Natural killer cell (primary cell): ENCODE measurements at regions not wholly inside any gene's neighbourhood (a gene's known extent, or its start where the extent isn't known, plus 50 kb on each side); places are given as distances from the start of the nearest gene placed in this dataset.

Source experiments
- ATAC-seq, 3 donors: fragments of 150-1000 bp in 2 of 3; fragments of 200-7000 bp in 1 of 3; cut with Tn5 transposase; 1 replicate in 1 of 3; 2 replicates in 2 of 3; pipeline ENCODE4 v1.10.0; 2021; ENCODE audit warnings: mild to moderate bottlenecking in 2 of 3, moderate library complexity in 2 of 3
- DNase-seq, 2 donors: peaks; one replicate each; pipeline versions ENCODE4 v3.0.0 to v3.0.0-alpha.2; 2013 to 2021; ENCODE audit warnings: mixed read lengths in 1 of 2
- H3K27ac ChIP-seq: one replicate; pipeline ENCODE4 v1.5.1; 2013; ENCODE audit warnings: mild to moderate bottlenecking, low read length
- H3K27me3 ChIP-seq: one replicate; pipeline ENCODE4 v1.6.1; 2013; ENCODE audit warnings: low read length; ENCODE audit not compliant: control insufficient read depth, insufficient read depth
- H3K36me3 ChIP-seq: one replicate; pipeline ENCODE4 v1.6.1; 2013; ENCODE audit warnings: low read length; ENCODE audit not compliant: control insufficient read depth, insufficient read depth
- H3K4me1 ChIP-seq: one replicate; pipeline ENCODE4 v1.6.1; 2013; ENCODE audit warnings: low read length; ENCODE audit not compliant: control insufficient read depth, insufficient read depth
- H3K4me3 ChIP-seq: one replicate; pipeline ENCODE4 v1.5.1; 2013; ENCODE audit warnings: low read length
- H3K9me3 ChIP-seq: one replicate; pipeline ENCODE4 v1.6.1; 2013; ENCODE audit warnings: low read length; ENCODE audit not compliant: control insufficient read depth, insufficient read depth
- H3K27ac Mint-ChIP-seq, 2 donors: one replicate each; pipeline ENCODE4 v1.8.0; 2022; ENCODE audit warnings: mild to moderate bottlenecking in 2 of 2, mixed read lengths in 2 of 2, moderate library complexity in 1 of 2
- H3K27me3 Mint-ChIP-seq, 2 donors: one replicate each; pipeline ENCODE4 v1.8.0; 2022; ENCODE audit warnings: low read depth in 2 of 2, mixed read lengths in 2 of 2
- H3K36me3 Mint-ChIP-seq: one replicate; pipeline ENCODE4 v1.8.0; 2022; ENCODE audit warnings: mixed read lengths
- H3K4me1 Mint-ChIP-seq, 2 donors: one replicate each; pipeline ENCODE4 v1.8.0; 2022; ENCODE audit warnings: mixed read lengths in 2 of 2
- H3K4me3 Mint-ChIP-seq: one replicate; pipeline ENCODE4 v1.8.0; 2022; ENCODE audit warnings: mild to moderate bottlenecking, moderate library complexity, mixed read lengths
- H3K9me3 Mint-ChIP-seq, 2 donors: one replicate each; pipeline ENCODE4 v1.8.0; 2022; ENCODE audit warnings: mixed read lengths in 2 of 2
- WGBS: methylation state at CpG from one replicate; pipeline ENCODE4 v1.1.7; 2013; ENCODE audit warnings: missing lambda C conversion rate; ENCODE audit not compliant: insufficient coverage; 5-methylcytosine and 5-hydroxymethylcytosine counted together
- intact Hi-C: fragments of 100-400 bp; cut with micrococcal nuclease; formaldehyde crosslinking; loops from one replicate; pipeline ENCODE4 v1.14.2; 2022
- TF ChIP-seq, protein P1 (sequence below): fragments of 200-600 bp; IDR thresholded peaks from one replicate; pipeline ENCODE4 v1.8.0; 2022; ENCODE audit warnings: antibody characterized with exemption

DNA sequence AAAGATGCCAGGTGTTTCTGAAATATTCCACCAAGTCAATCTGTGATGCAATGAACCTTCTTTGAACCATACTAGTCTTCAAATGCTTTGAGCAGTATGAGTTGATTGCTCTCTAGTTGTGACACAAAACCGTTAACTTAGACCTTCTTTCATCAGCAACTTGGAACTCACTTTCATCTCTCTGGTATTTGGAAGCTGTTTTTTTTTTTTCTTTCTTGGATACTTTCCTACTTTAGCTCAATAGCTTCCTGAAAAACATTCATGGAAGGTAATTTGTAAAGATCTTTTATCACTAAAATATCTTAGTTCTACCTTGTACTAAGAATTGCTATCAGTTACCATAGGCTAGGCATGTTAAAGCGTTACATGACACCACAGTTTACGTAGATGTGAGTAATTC is 1071.9 kb upstream of the CHAC2 start:
- no CpG with 5 or more reads among the region's 3 CpGs for WGBS
- Mint-ChIP-seq H3K27ac (no peak overlapping the region), H3K4me1 (no peaks in the 10 kb centered on the region), H3K4me3 (no peak overlapping the region), H3K9me3 (peaks cover 12% of the 10 kb centered on the region in 2 donors), H3K36me3 (no peaks in the 10 kb centered on the region), H3K27me3 (no peaks in the 10 kb centered on the region)
- ATAC-seq (no peak), DNase-seq (no peak)
- intact Hi-C loops: no loop called here
- TF ChIP-seq, protein P1, sequence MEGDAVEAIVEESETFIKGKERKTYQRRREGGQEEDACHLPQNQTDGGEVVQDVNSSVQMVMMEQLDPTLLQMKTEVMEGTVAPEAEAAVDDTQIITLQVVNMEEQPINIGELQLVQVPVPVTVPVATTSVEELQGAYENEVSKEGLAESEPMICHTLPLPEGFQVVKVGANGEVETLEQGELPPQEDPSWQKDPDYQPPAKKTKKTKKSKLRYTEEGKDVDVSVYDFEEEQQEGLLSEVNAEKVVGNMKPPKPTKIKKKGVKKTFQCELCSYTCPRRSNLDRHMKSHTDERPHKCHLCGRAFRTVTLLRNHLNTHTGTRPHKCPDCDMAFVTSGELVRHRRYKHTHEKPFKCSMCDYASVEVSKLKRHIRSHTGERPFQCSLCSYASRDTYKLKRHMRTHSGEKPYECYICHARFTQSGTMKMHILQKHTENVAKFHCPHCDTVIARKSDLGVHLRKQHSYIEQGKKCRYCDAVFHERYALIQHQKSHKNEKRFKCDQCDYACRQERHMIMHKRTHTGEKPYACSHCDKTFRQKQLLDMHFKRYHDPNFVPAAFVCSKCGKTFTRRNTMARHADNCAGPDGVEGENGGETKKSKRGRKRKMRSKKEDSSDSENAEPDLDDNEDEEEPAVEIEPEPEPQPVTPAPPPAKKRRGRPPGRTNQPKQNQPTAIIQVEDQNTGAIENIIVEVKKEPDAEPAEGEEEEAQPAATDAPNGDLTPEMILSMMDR: no peak
- H3K27ac ChIP-seq: no peak overlapping the region
- H3K27me3 ChIP-seq: no peaks in the 10 kb centered on the region
- no peaks in the 10 kb centered on the region for H3K36me3 ChIP-seq
- no peak overlapping the region for H3K4me3 ChIP-seq
- H3K4me1 ChIP-seq: no peaks in the 10 kb centered on the region
- H3K9me3 ChIP-seq: no peaks in the 10 kb centered on the region

DNA sequence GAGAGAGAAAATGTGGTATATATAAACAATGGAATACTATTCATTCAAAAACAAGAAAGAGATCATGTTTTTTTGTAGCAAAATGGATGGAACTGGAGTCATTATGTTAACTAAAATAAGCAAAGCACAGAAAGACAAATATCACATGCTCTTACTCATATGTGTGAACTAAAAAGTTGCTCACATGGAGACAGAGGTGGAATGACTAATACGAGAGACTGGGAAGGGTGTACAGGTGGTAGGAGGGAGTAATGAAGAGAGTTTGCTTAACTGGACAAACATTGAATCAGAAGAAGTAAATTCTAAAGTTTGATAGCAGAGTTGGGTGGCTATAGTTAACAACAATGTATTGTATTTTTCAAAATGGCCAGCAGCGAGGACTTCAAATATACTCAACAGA is 1080.7 kb upstream of the CHAC2 start:
- Mint-ChIP-seq H3K36me3 (peaks cover 10% of the 10 kb centered on the region), H3K4me3 (no peak overlapping the region), H3K4me1 (no peaks in the 10 kb centered on the region), H3K27ac (no peak overlapping the region), H3K9me3 (peaks cover 13 to 21% of the 10 kb centered on the region in 2 donors), H3K27me3 (no peaks in the 10 kb centered on the region)
- TF ChIP-seq, protein P1: no peak
- H3K4me1 ChIP-seq: no peaks in the 10 kb centered on the region
- H3K27ac ChIP-seq: no peak overlapping the region
- 100% methylated on average over 1 of the region's 2 CpGs for WGBS
- intact Hi-C loops: no loop called here
- H3K27me3 ChIP-seq: no peaks in the 10 kb centered on the region
- DNase-seq (no peak), ATAC-seq (no peak)
- no peaks in the 10 kb centered on the region for H3K9me3 ChIP-seq
- no peaks in the 10 kb centered on the region for H3K36me3 ChIP-seq
- no peak overlapping the region for H3K4me3 ChIP-seq

DNA sequence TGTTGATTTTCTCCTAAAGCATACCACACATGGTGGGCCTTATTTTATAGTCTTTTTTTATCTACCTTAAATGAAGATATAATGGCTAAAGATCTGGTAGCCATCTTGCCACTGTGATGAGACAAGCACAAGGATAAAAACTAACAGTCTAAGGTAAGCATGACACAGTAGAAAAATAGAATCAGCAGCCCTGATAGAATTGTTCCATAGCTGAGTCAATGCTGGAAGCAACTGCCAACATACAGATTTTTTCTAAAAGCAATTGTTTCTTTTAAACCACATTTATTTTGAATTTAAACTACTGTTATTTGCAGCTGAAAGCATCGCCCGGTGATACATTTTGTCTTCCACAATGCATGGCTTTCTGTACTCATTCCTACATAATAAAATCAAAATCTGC is 1091.5 kb upstream of the CHAC2 start:
- no peak overlapping the region for H3K27ac Mint-ChIP-seq
- ATAC-seq: no peak
- H3K36me3 Mint-ChIP-seq: peaks cover 9% of the 10 kb centered on the region

DNA sequence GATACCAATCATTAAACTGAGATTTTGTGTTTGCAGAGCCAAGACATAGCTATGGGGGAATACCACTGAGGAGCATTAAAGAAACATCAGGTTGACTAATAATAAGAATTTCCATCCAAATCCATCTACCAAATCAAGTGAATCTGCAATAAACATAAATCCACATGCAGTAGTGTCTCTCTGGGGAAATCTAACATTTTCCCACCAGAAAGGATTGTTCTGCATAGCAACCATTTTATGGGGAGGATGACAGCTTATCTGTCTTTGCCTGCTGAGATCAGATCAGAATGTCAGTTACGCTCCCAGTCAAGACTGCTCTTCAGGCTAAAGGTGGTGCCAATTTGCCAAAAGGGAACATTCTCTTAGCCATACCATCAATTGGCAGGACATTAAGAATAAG is 1098.9 kb upstream of the CHAC2 start:
- no peak overlapping the region for H3K4me3 ChIP-seq
- Mint-ChIP-seq H3K4me3 (no peak overlapping the region), H3K27me3 (no peaks in the 10 kb centered on the region), H3K27ac (no peak overlapping the region), H3K9me3 (peaks cover 9 to 11% of the 10 kb centered on the region in 2 donors), H3K4me1 (no peaks in the 10 kb centered on the region), H3K36me3 (no peaks in the 10 kb centered on the region)
- H3K36me3 ChIP-seq: no peaks in the 10 kb centered on the region
- no peaks in the 10 kb centered on the region for H3K4me1 ChIP-seq
- intact Hi-C loops: no loop called here
- DNase-seq (no peak), ATAC-seq (no peak)
- no peak overlapping the region for H3K27ac ChIP-seq
- 85% methylated on average over 1 of the region's 1 CpG for WGBS
- TF ChIP-seq, protein P1: no peak
- no peaks in the 10 kb centered on the region for H3K27me3 ChIP-seq
- peaks cover 5% of the 10 kb centered on the region for H3K9me3 ChIP-seq

More for the DNA sequence above, 1091.5 kb upstream of the CHAC2 start:
- Histone ChIP-seq H3K4me1 (no peaks in the 10 kb centered on the region), H3K27ac (no peak overlapping the region), H3K27me3 (no peaks in the 10 kb centered on the region), H3K36me3 (no peaks in the 10 kb centered on the region), H3K9me3 (peaks cover 8% of the 10 kb centered on the region), H3K4me3 (no peak overlapping the region)
- no peak overlapping the region for H3K4me3 Mint-ChIP-seq
- TF ChIP-seq, protein P1: no peak
- H3K27me3 Mint-ChIP-seq: no peaks in the 10 kb centered on the region
- intact Hi-C loops: no loop called here
- DNase-seq: no peak
- H3K4me1 Mint-ChIP-seq: no peaks in the 10 kb centered on the region
- 91% methylated on average over 2 of the region's 2 CpGs for WGBS
- peaks cover 9 to 22% of the 10 kb centered on the region in 2 donors for H3K9me3 Mint-ChIP-seq
